Upper lobe of right lung (tissue), 1 donor: ENCODE measurements at regions not wholly inside any gene's neighbourhood (a gene's known extent, or its start where the extent isn't known, plus 50 kb on each side); places are given as distances from the start of the nearest gene placed in this dataset.
"Not testable (repeated sequence)": the region's sequence is repeated elsewhere in the genome, so short reads cannot be mapped to it uniquely, and the experiment has no call there.

Source experiments
- ATAC-seq: fragments of 200-7000 bp; cut with Tn5 transposase; one replicate; pipeline ENCODE4 v1.9.1; 2020; ENCODE audit warnings: mild to moderate bottlenecking, moderate library complexity
- DNase-seq: peaks from one replicate; pipeline ENCODE4 v3.0.0-alpha.2; 2020
- H3K27ac ChIP-seq: fragments of 200-600 bp; one replicate; pipeline ENCODE4 v1.8.0; 2022
- H3K27me3 ChIP-seq: fragments of 200-600 bp; one replicate; pipeline ENCODE4 v1.8.0; 2022; ENCODE audit warnings: mild to moderate bottlenecking
- H3K36me3 ChIP-seq: fragments of 200-600 bp; one replicate; pipeline ENCODE4 v1.8.0; 2022
- H3K4me1 ChIP-seq: fragments of 200-600 bp; one replicate; pipeline ENCODE4 v1.8.0; 2022
- H3K4me3 ChIP-seq: fragments of 200-600 bp; one replicate; pipeline ENCODE4 v1.8.0; 2022; ENCODE audit warnings: mild to moderate bottlenecking
- H3K9me3 ChIP-seq: fragments of 200-600 bp; one replicate; pipeline ENCODE4 v1.8.0; 2022
- CTCF ChIP-seq: fragments of 200-600 bp; IDR thresholded peaks from one replicate; pipeline ENCODE4 v1.8.0; 2022; ENCODE audit warnings: antibody characterized with exemption
- intact Hi-C: fragments of 100-400 bp; cut with DNase I; formaldehyde crosslinking; loops from one replicate; pipeline ENCODE4 v1.11.0; 2022
- donor health status: DM: no; HTN: yes; CAD: no; lungs with severe emphysema.

GRCh38 chr3:35276568-35276967, 362.8 kb upstream of the ARPP21 start:
- H3K27ac ChIP-seq = no peak overlapping the region
- no peak for ATAC-seq
- no peaks in the 10 kb centered on the region for H3K4me1 ChIP-seq
- no peak overlapping the region for H3K4me3 ChIP-seq
- no peaks in the 10 kb centered on the region for H3K36me3 ChIP-seq
- no peak for DNase-seq
- H3K9me3 ChIP-seq = no peaks in the 10 kb centered on the region
- TF ChIP-seq CTCF = no peak
- intact Hi-C loops = no loop called here
- no peaks in the 10 kb centered on the region for H3K27me3 ChIP-seq

GRCh38 chr3:35291471-35292236, 347.7 kb upstream of the ARPP21 start:
- ATAC-seq (no peak), DNase-seq (no peak)
- TF ChIP-seq CTCF = no peak
- intact Hi-C loops = no loop called here
- Histone ChIP-seq H3K27me3 (no peaks in the 10 kb centered on the region), H3K4me3 (no peak overlapping the region), H3K36me3 (no peaks in the 10 kb centered on the region), H3K4me1 (no peaks in the 10 kb centered on the region), H3K27ac (no peak overlapping the region), H3K9me3 (no peaks in the 10 kb centered on the region)

GRCh38 chr3:35292568-35292967, 346.8 kb upstream of the ARPP21 start:
- no peak overlapping the region for H3K27ac ChIP-seq
- no peak for TF ChIP-seq CTCF
- no peak for DNase-seq
- H3K36me3 ChIP-seq = no peaks in the 10 kb centered on the region
- no peaks in the 10 kb centered on the region for H3K9me3 ChIP-seq
- no peaks in the 10 kb centered on the region for H3K4me1 ChIP-seq
- ATAC-seq = no peak
- intact Hi-C loops = no loop called here
- H3K4me3 ChIP-seq = no peak overlapping the region
- H3K27me3 ChIP-seq = no peaks in the 10 kb centered on the region

- DNase-seq (no peak), ATAC-seq (no peak)
- H3K36me3 ChIP-seq = no peaks in the 10 kb centered on the region
- H3K27ac ChIP-seq = no peak overlapping the region
- no peaks in the 10 kb centered on the region for H3K27me3 ChIP-seq
- TF ChIP-seq CTCF = no peak
- intact Hi-C loops = no loop called here
- H3K4me1 ChIP-seq = no peaks in the 10 kb centered on the region
- H3K9me3 ChIP-seq = no peaks in the 10 kb centered on the region
- no peak overlapping the region for H3K4me3 ChIP-seq
Measured at GRCh38 chr3:35295906-35296305, 343.4 kb upstream of the ARPP21 start.

GRCh38 chr3:35296533-35296932, 342.8 kb upstream of the ARPP21 start:
- intact Hi-C loops = no loop called here
- H3K4me3 ChIP-seq = no peak overlapping the region

GRCh38 chr3:35296944-35297343, 342.4 kb upstream of the ARPP21 start:
- H3K27ac ChIP-seq, H3K27me3 ChIP-seq, H3K4me3 ChIP-seq, DNase-seq, intact Hi-C loops, ATAC-seq, H3K9me3 ChIP-seq, H3K4me1 ChIP-seq, H3K36me3 ChIP-seq: not testable (repeated sequence)

More at GRCh38 chr3:35296533-35296932, 342.8 kb upstream of the ARPP21 start:
- no peak for DNase-seq
- H3K27me3 ChIP-seq = no peaks in the 10 kb centered on the region
- H3K9me3 ChIP-seq = no peaks in the 10 kb centered on the region
- no peaks in the 10 kb centered on the region for H3K36me3 ChIP-seq
- TF ChIP-seq CTCF = no peak
- no peaks in the 10 kb centered on the region for H3K4me1 ChIP-seq
- H3K27ac ChIP-seq = no peak overlapping the region
- ATAC-seq = no peak
